Astrocyte (in vitro differentiated cells and primary cell): ENCODE measurements at regions not wholly inside any gene's neighbourhood (a gene's known extent, or its start where the extent isn't known, plus 50 kb on each side); places are given as distances from the start of the nearest gene placed in this dataset.

ENCODE experiments used
- CTCF ChIP-seq: IDR thresholded peaks from 2 replicates; pipeline ENCODE4 v1.5.1; 2011; ENCODE audit warnings: low read depth, mild to moderate bottlenecking, inconsistent platforms, low read length, moderate library complexity; ENCODE audit not compliant: insufficient read depth
- EZH2 ChIP-seq: IDR thresholded peaks from 2 replicates; pipeline ENCODE4 v1.6.1; 2012; ENCODE audit warnings: mild to moderate bottlenecking, low read length, inconsistent platforms; ENCODE audit not compliant: insufficient read depth

GRCh38 chr7:13792208-13792607 is 197.3 kb downstream of the ETV1 start:
- TF ChIP-seq EZH2 = no peak
- TF ChIP-seq CTCF = no peak
